IPS-NIHi11 (cell line): ENCODE measurements at regions not wholly inside any gene's neighbourhood (a gene's known extent, or its start where the extent isn't known, plus 50 kb on each side); places are given as distances from the start of the nearest gene placed in this dataset.

Experiments used
- DNase-seq: peaks from one replicate; pipeline ENCODE4 v3.0.0; 2012; ENCODE audit warnings: mixed read lengths, low spot score

DNA sequence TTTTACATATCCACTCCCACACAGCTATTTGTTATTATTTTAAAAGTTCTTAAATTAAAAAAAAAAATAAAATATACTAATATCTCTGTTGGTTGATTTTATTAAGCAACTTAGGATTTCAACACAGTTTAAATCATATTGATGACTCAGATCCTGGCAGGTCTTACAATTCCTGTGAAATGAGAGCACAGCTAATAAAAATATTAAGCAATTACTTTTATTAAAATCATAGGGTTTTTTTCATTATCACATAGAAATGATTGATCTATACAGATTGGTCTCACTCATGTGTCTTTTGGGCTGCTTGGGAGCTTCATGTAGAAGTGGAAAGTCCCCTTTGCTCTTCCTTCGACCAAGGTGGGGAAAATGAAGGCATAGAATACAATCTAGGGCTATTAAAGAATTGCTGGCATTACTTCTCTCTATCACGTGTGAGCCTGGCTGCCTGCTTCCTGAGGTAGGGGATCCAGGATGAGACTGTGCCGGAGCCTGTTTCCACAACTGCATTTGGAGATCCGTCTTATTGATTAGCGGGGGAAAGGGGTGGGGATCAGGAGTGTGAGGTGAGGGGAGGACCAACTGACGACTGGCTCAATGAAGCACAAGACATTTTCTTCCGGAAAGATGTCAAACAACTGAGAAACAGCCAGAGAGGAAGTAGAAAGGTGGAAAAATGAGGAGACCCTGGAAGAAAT is 858.0 kb downstream of the USP25 start:
- peak; percentile 11 for DNase-seq

DNA sequence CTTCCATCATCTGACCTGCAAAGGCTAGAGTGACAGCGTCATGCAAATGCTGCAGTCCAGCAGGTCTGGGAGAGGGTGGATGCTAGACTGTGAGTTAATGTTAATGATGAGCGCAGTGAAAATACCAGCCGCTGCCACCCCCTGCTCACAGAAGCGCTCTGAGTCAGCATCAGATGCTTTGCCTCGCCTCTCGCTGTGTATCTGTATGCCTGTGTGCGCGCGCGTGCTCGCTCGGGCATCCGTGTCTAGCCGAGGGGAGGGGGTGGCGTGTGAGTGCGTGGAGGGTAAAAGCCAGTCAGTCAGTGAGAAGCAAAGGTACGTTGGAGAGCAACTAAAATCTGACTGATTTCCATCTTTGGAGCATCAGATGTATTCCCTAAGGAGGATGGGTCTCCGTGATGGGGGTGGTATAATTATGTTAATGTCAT is 858.7 kb downstream of the USP25 start:
- peak; percentile 38 for DNase-seq

DNA sequence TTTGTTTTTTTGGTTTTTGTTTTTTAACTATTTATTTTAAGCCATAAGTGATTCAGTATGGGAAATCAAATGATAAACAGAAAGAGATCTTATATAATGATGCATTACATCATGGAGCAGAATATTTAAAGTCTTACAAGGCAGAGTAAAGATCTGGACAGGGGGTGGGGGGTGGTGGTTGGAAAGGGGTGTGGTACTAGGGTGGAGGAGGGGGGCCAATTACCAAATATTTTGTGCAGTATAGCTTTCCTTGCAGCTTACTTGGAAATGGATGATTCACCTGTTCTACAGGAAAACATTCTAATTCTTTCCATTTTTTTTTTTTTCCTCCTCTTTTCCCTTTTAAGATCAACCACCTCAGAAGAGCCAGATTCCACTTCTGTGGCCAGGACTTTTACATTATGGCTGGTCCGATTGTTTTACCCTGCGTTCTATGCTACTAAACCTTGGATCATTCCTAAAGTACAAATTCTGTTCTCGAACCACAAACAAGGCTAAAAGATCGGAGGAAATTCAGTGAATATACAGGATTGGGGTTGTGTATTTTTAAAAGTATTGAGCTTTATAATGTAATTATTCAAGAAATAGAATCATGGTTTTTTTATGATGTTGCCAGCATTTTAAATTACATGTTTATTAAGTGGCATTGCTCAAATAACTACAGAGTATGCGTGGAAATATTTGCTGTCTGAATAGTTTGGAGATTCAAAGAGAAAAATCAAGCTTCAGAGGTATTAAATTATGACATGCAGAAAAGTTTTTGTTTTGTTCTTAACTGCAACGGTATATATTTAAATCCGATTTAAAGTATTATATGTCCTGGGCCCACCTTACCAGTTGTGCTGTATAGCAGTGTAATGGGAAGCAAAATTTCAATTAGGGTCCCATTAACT is 859.5 kb downstream of the USP25 start:
- no peak for DNase-seq

DNA sequence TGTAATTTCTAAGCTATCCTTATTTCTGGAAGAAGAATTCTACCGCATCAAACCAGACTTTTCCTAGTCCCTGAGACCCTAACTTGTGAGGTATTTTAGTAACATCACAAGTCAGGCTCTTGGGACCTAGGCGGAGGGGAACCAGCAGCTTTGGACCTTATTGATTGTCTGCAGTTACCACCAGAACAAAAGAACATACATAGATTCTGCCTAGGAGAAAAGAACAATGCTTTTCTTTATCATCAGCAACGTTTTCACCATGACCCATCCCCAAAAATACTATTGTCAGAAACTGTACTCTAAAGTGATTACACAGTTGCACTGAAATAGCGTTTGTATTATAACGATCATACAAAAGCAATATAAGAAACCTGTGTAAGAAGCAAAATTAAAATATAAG is 860.4 kb downstream of the USP25 start:
- DNase-seq = no peak

DNA sequence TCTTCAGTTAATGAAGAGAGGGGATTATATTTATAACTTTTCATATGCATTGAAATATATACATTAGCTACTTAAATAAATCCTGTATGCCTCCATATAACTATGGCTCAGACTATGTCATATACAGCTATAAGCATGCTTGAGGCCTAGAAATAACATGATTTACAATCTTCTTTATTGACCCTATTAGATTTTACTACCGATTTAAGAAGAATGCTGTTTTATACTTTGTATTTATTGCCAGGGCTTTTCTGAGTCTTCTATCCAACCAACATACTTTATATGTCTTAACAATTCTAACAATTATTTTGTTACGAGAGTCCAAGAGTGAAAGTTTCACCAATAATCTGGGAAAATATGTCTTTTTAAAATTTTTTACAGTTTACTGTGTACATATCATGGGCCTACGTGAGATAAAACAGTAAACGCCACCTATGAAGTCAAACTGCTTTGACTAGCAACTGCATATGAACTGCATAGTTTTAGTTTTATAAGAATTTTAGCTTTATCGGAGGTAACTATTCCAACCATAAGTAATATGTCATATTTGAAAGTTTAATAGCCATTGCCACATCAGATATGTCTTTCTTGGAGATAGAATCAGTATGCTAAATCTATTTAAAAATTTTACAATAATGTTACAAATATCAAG is 861.0 kb downstream of the USP25 start:
- no peak for DNase-seq

DNA sequence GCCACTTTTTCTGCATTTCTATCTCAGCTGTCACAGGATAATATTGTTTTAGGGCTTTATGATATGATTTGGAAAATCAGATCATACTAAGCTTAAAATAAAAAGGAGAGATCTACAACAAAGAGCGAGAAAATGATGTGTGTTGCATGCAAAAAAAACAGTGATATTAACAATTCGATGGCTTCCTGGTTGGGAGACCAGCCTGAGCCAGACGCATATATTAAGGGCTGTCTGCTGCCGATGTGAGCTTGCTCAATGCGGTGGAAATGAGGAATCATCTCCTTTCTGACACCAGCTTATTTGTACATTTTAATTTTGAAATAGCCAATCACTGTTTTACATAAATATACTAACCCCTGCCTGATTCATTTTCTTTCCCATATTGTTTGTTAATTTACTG is 862.6 kb downstream of the USP25 start:
- DNase-seq = no peak

DNA sequence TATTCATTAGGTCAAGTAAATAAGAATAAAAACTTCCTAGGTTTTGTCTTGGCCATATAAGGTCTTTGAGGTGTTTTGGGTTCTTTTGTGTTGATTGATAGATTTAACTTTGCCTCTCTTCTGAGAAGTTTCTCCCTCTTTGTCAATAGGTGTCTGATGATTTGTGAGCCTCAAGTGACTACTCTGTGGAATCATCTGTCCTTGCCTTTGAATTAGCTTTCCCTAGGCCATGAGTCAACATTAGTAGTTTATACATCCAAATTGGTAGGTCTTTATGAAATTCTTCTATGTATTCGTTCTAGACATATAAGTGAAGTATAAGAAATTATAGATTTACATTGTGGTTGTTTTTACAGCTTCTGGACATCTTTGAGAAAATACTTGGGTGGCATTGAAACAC is 864.4 kb downstream of the USP25 start:
- DNase-seq = no peak

DNA sequence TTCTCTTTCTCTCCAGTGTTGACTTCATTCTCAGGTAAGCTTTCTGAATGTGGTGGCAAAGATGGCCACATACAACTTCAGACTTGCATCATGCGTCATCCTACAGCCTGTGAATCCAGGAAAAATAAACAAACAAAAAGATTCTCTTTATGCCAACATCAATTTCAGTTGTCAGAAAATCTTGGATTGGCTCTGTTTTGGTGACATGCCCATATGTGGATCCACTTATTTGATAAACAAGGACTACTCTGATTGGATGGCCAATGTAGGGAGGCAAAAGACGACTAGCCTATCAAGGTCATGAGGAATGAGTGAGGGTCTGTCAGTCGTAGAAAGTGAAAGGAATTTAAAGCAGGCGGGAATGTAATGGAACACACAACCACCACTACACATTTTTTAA is 866.6 kb downstream of the USP25 start:
- no peak for DNase-seq

DNA sequence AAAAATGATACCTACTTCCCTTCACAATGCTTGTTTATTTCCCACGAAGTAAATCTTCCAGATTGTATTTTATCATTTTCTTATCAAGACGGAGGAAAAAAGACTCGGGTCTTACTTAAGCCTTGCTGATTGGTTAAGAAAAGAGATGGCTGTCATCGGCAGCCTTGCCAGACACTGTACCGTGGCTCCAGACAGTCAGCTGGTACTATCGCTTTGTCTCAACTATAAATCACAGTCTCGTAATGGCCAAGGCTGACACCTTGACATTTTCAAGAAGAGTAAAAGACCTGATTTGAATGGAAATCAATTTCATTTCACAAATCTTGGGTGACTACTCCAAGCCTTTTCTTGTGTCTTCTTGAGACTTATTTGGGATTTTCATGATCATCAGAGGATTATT is 868.0 kb downstream of the USP25 start:
- no peak for DNase-seq

DNA sequence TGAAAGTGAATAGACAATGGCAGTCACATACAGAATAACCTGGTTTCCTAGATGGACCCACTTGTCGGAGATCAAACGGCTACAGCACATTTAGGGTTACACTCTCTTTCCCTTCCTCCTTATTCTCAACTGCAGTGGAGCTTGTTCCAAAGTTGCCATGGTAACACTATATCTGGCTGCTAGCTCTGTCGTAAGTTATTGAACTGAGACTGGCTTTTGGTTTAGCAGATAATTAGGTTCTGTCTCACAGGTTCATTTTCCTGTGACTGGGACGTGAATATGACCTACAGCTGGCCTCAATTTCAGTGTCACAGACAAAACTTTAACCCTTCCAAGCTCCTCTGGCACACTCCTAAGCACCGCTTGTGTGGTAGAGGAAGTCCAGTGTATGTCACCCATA is 875.8 kb downstream of the USP25 start:
- DNase-seq = no peak

DNA sequence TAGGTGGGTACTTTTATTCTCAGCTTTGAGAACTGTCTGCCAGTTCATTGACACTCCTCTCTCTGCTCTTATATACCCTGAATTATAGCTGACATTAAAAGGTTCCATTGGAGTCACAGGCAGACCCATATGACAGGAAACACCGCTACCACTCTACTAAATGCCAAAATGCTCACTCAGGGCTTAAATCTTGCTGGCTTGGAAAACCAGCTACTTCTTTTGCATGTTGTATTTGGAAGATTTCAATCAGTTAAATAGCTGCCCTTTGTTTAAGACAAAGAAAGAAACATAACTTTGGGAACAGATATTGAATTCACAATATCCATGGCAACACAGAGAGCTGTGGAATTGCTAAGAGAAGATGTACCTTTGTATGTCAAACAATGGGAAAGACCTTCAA is 876.5 kb downstream of the USP25 start:
- DNase-seq = no peak

DNA sequence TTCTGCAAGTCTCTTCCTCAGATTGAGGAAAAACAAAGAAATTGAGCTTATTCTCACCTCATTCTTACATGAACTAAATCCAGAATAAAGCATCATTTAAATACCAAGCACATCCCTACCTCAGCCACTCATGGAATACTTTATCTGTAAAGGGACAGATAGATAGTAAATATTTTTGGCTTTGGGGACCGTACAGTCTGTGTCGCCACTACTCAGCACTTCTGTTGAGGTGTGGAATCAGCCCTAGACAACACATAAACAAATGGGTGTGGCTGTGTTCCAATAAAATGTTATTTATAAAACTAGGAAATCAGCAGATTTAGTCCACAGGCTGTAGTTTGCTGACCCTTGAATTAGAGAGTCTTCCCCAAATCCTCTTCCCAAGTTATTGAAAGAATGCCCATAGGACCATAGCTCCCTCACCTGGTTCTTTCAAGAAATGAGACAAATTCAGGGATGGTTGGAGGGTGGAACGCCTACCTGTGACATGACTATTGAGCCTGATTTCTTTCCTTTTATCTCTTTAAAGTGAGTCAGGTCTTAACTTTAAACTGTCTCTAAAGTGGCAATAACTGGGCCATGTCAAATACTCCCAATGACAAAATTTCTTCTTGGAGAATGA is 878.5 kb downstream of the USP25 start:
- DNase-seq = peak; percentile 40

DNA sequence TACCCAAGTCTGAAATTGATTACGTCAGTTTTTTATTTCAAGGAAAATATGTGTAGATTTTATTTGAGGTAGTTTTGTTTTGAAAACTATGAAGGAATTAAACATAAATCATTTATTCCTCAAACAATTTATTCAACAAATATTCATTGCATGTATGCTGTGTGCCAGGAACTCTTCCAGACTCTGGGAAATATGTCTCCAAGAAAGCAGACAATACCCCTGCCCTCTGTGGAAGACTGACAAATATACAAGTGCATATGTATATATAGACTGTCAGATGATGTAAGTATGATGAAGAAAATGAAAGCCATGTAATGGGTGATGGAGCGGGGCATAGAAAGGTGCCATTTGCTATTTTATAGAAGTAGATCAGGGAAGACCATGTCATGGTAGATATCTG is 889.5 kb downstream of the USP25 start:
- DNase-seq = no peak

DNA sequence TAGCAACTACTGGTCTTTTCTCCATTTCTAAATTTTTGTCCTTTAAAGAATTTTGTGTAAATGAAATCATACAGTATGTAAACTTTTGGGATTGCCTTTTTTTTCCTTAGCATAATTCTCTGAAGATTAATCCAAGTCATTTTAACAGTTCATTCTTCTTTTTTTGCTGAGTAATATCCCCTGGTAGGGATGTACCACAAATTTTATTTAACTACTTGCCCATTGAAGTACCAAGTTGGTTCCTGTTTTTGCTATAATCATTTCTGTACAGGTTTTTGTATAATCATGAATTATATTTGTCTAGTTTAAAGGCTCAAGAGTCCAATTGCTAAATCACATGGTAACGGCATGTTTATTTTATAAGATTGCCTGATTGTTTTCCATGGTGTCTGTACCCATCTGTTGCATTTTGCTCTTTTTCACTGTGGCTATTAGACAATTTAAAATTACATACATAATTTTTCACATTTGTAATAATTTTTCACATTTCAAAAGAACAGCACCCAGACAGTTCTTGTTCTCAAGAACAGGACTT is 891.1 kb downstream of the USP25 start:
- no peak for DNase-seq

DNA sequence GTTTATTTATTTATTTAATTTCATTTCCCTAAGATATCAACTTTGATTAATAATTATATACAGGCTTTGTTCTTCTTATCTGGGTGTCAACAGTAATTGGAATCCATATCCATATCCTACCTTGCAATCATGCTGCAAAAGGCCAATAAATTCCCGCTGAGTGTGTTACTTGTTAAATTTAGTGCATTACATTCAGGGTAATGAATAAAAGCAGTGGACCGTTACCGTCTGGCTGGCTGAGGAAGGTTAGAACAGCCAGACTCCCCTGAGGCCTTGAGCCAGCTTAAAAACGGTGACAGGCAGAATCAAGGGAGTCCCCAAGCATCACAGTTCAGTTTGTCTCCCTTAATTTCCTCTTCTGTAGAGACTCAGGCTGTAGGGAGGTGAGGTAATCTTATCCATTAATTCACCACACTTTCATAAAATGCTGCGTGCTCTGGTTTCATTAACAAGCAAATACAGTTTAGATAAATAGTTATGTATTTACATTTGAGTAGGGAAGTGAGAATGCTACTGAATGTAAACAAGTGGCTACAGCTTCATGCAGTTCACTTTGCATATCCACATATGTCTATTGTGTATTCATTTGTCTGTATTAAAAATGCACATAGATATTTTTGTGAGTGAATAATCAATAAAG is 888.2 kb upstream of the CXADR start:
- DNase-seq = peak; percentile 12

DNA sequence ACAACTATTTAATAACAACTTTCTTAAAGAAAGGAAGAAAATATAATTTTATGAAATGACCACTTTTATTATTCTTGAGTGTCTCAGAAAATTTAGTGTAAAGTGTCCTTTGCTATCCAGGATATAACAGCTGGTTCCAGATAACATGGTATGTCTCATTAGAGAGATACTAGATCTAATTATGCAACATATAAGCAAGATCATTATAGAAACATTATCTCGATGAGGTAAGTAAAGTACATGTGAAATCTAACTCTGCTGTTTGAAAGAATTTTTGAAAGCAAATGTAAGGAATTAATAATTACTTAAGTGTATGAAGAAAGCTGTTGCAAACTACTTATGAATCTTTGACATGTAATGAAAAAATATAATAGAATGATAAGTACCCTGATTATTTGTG is 887.4 kb upstream of the CXADR start:
- DNase-seq = no peak

DNA sequence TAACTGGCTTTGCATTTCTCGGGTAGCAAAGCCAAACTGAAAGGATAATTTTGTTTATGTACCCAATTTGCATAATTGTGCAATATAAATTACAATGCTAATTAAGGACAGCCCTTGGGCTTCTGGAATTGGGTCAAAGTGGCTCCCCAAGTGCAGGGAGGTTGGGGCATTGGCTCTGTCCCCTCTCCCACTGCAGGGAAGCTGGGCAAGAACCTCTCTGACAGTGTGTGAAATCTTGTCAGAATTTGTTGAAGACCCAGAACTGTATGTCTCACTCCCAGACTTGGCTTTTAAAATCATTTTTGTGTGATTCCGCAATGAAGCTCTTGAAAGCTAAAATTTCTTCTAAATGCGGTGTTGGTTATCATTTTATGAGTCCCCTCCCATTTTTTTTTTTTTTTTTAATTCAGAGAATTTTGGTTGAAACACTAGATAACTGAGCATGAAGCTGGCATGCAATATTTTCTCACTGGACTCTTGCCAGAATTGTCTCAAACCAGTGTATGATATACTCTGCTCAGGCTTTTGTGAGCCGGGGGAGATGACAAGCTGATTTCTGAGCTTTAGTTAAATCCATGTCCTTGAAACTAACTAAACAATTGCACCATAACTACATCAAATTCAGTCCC is 878.9 kb upstream of the CXADR start:
- DNase-seq = no peak

DNA sequence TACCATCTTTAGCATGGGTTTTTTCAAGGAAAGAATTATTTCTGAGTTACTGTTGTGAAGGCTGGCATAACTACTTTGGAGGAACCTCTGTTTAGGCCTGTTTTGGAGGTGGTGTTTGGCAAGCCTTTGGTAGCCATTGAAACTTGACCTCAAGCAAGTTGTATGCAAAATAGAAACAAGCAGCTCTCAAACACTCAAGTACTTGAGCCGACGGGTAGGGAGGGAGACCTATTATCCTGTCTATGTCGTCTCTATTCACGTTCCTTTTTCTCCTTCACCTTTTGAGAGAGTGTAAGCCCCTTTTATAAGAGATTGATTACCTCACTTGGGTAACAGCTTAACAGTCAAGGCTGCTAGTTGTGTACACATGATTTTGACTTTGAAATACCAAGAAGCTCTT is 878.3 kb upstream of the CXADR start:
- peak; percentile 53 for DNase-seq

DNA sequence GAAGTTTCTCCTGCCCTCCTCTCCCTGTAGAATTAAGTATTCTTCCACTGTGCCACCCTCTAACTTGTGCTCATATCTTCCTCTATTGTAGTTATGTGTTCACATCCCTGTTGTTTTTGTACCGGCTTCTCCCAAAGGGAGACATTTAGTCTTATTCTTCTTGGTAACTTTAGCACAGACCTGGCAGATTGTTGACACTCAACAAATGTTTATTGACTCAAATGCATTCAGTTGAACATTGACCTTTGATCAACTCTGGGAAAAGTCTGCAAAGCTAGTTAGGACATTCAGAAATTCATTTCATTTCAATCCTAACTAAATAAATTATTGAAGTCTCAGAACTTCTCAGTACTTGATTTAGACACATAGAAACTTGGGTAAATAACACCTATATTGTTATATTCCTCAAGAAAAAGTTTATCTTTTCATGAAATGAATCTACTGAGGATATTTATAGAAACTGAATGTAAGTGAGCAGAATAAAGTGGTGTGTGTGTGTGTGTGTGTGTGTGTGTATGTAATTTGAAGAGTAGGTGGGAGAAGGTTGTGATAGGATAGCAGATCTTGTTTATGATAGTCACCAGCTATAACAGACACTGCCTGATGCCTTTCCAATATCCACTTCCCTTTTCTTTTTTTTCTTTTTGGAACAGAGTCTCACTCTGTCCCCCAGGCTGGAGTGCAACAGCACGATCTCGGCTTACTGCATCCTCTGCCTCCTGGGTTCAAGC is 872.4 kb upstream of the CXADR start:
- DNase-seq = no peak

DNA sequence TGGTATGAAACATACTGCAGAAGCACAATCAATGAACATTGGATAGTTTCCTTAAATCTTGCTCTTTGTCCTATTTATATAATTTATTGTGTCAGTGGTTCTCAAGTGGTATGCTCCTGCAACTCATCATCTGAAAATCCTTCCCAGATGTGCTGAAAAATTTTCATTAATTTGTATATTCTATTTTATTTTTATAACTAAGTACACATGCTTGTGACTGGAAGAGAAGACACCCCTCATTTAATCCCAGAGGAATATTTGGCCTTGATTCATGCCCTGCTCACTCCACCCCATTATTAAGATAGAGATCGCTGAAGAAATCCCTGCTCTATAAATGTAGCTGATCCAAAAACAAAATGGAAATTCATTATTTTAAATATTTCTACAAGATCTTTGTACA is 870.5 kb upstream of the CXADR start:
- DNase-seq = no peak

DNA sequence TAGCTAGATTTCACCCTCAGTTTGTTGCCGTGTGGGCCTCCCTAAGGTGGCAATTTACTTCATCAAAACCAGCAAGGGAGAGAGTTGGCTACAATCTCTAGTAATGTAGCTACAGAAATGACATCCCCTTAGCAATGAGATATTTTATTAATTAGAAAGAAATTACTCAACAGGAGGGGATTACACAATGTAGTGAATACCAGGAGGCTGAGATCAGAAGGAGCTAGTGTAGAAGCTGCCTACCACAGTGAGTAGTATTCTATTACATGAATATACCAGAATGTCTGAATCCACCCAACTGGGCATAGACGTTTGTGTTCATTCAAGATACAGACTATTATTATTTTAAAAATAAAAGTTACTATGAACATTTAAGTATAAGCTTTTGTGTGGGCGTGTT is 868.2 kb upstream of the CXADR start:
- DNase-seq = no peak
